Neutrophil (primary cell): ENCODE measurements at regions not wholly inside any gene's neighbourhood (a gene's known extent, or its start where the extent isn't known, plus 50 kb on each side); places are given as distances from the start of the nearest gene placed in this dataset.

Experiments used
- H3K27ac ChIP-seq: fragments of 200-600 bp; sonication (generic); 2 replicates; pipeline ENCODE4 v1.5.1; 2016; ENCODE audit warnings: mild to moderate bottlenecking, moderate library complexity
- H3K27me3 ChIP-seq: fragments of 200-600 bp; sonication (generic); 2 replicates; pipeline ENCODE4 v1.6.0; 2016; ENCODE audit warnings: mild to moderate bottlenecking
- H3K36me3 ChIP-seq: fragments of 200-600 bp; sonication (generic); 2 replicates; pipeline ENCODE4 v1.5.1; 2017
- H3K4me1 ChIP-seq, 2 experiments: fragments of 200-600 bp in 1 of 2; sonication (generic) in 1 of 2; 1 replicate in 1 of 2; 2 replicates in 1 of 2; pipeline versions ENCODE4 v1.5.1 to v1.6.1; 2013 to 2016; ENCODE audit warnings: low read depth in 1 of 2, low read length in 1 of 2, mild to moderate bottlenecking in 1 of 2, moderate library complexity in 1 of 2; ENCODE audit not compliant: control insufficient read depth in 1 of 2, insufficient read depth in 1 of 2
- H3K4me3 ChIP-seq, 2 experiments: fragments of 200-600 bp in 1 of 2; sonication (generic) in 1 of 2; 1 replicate in 1 of 2; 2 replicates in 1 of 2; pipeline ENCODE4 v1.5.1; 2013 to 2016; ENCODE audit warnings: low read depth in 1 of 2, low read length in 1 of 2, mild to moderate bottlenecking in 1 of 2, moderate library complexity in 1 of 2
- H3K9me3 ChIP-seq: fragments of 200-600 bp; sonication (generic); 2 replicates; pipeline ENCODE4 v1.5.1; 2016
- TF ChIP-seq, protein P1 (sequence below): fragments of 200-600 bp; sonication (generic); IDR thresholded peaks from 2 replicates; pipeline ENCODE4 v1.5.1; 2016; ENCODE audit warnings: antibody characterized with exemption

DNA sequence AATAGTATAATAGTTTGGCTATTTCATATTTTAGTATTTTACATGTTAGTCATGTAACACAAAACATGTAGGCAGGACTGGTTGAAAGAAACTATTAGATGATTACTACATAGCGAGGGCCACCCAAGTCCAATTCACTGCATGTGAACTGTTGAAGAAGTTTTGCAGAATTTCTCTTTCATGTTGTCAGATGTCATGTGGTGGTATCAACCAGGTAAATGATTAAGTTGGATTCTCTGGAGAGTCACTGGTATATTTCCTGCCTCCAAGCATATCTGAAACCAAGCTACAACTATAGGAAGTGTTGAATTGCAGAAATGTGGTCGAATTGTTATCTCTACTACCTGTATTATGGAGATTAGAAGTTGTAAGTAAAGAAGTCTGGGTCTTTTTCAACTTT, 137.8 kb upstream of the DPYD start:
- TF ChIP-seq, protein P1, sequence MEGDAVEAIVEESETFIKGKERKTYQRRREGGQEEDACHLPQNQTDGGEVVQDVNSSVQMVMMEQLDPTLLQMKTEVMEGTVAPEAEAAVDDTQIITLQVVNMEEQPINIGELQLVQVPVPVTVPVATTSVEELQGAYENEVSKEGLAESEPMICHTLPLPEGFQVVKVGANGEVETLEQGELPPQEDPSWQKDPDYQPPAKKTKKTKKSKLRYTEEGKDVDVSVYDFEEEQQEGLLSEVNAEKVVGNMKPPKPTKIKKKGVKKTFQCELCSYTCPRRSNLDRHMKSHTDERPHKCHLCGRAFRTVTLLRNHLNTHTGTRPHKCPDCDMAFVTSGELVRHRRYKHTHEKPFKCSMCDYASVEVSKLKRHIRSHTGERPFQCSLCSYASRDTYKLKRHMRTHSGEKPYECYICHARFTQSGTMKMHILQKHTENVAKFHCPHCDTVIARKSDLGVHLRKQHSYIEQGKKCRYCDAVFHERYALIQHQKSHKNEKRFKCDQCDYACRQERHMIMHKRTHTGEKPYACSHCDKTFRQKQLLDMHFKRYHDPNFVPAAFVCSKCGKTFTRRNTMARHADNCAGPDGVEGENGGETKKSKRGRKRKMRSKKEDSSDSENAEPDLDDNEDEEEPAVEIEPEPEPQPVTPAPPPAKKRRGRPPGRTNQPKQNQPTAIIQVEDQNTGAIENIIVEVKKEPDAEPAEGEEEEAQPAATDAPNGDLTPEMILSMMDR: no peak
- peaks cover 4 to 7% of the 10 kb centered on the region in 2 experiments for H3K4me1 ChIP-seq
- H3K27me3 ChIP-seq: peaks cover 44% of the 10 kb centered on the region
- no peak overlapping the region for H3K4me3 ChIP-seq
- no peaks in the 10 kb centered on the region for H3K9me3 ChIP-seq
- no peak overlapping the region for H3K27ac ChIP-seq
- H3K36me3 ChIP-seq: no peaks in the 10 kb centered on the region

DNA sequence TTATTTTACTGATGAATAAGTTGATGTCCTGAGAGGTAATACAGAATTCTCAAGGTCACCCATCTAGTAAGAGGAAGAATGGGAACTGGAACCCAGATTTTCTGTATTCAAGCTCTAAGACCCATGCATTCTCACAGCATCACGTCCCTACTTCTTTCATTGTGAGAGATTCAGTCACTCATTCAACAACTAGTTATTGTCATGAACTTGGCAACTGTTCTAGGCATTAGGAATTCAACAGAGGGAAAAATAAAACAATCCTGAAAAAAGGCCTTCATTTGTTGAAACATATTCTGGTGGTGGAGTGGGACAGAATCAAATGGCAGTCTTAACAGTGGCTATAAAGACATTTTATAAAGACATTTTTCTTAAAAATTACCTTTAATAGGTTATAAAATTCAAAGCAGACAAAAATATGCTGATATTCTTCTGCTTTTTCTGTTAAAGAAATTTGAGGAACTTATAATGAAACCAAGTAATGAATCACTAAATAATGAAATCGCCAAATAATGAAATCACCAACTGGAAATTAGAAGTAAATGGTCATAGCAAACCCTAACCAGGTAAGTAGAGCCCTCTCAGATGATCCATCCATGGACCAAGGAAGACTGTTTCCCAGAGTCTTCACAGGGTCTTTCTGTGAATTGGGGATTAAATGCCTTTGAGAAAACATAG, 136.5 kb upstream of the DPYD start:
- no peaks in the 10 kb centered on the region for H3K9me3 ChIP-seq
- TF ChIP-seq, protein P1: no peak
- no peak overlapping the region for H3K27ac ChIP-seq
- H3K4me1 ChIP-seq: peaks cover 7 to 12% of the 10 kb centered on the region in 2 experiments
- no peak overlapping the region for H3K4me3 ChIP-seq
- no peaks in the 10 kb centered on the region for H3K36me3 ChIP-seq
- H3K27me3 ChIP-seq: peaks cover 57% of the 10 kb centered on the region

DNA sequence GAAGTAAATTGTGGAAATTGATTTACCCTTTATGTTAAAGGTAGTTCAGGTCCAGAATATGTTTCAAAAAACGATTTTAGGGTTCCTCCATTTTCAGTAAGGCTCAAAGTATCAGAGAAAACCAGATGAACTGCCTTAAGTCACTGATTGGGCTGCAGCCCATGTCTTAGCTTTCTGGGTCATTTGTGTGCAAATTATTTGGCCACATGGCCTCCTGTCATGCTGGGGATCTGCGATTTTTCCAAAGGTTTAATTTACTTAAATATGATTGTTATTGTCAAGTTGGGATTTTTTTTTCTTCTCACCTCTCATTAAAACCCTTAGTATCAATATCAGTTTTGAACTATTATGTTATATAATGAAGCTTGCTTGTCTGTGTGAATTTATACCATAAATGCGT, 135.9 kb upstream of the DPYD start:
- H3K9me3 ChIP-seq: no peaks in the 10 kb centered on the region

DNA sequence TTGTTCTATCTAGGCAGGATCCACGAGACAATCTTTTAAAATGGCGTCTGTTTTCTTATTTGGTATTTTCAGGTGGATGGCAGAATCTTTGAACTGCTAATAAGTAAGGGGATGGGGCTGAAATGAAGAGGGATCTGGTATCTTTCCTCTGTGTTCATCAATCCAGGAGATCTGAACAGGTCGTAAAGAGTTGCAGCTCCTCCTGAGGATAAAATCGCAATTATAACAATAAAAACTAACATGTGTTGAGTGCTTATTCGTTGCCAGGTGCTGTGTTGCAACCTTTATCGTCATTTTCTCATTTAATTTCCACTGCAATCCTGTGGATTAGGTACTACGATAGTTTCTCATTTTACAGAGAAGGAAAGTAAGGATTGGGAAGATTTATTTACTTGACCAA, 134.6 kb upstream of the DPYD start:
- H3K4me3 ChIP-seq: no peak overlapping the region
- no peaks in the 10 kb centered on the region for H3K36me3 ChIP-seq
- peaks cover 73% of the 10 kb centered on the region for H3K27me3 ChIP-seq
- H3K27ac ChIP-seq: no peak overlapping the region
- H3K4me1 ChIP-seq: peaks cover 7 to 12% of the 10 kb centered on the region in 2 experiments
- TF ChIP-seq, protein P1: no peak
- H3K9me3 ChIP-seq: no peaks in the 10 kb centered on the region

More for the DNA sequence above, 135.9 kb upstream of the DPYD start:
- Histone ChIP-seq H3K4me3 (no peak overlapping the region), H3K27ac (no peak overlapping the region), H3K27me3 (peaks cover 62% of the 10 kb centered on the region), H3K36me3 (no peaks in the 10 kb centered on the region), H3K4me1 (peaks cover 7 to 12% of the 10 kb centered on the region in 2 experiments)
- TF ChIP-seq, protein P1: no peak

DNA sequence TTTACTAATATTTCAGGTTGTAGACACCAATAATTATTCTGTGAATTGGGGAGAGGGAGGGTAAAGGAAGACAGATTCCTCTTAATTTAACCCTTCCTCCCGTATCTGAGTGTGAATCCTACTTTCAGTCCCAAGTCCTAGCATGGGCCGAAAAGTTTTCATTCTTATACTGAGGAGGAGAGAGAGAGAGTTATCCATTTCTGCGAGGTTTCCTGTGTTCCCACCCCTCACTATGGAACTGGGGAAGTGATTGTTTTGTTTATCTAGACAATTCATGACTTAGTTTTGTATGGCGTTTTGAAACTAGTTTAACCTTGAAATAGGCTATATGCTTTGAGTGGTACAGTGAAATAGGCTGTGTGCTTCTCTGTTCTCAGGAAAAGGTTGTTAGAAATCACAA, 134.0 kb upstream of the DPYD start:
- H3K9me3 ChIP-seq: no peaks in the 10 kb centered on the region
- no peaks in the 10 kb centered on the region for H3K36me3 ChIP-seq
- no peak overlapping the region for H3K4me3 ChIP-seq
- H3K27me3 ChIP-seq: peaks cover 74% of the 10 kb centered on the region
- no peak overlapping the region for H3K27ac ChIP-seq
- H3K4me1 ChIP-seq: peaks cover 7 to 12% of the 10 kb centered on the region in 2 experiments
- TF ChIP-seq, protein P1: no peak
